ENCODE measurements at regions not wholly inside any gene's neighbourhood (a gene's known extent, or its start where the extent isn't known, plus 50 kb on each side); places are given as distances from the start of the nearest gene placed in this dataset.

- no peaks in the 10 kb centered on the region for H3K9me3 ChIP-seq
- H3K27ac ChIP-seq: no peak overlapping the region
- no peaks in the 10 kb centered on the region for H3K36me3 ChIP-seq
- H3K4me3 ChIP-seq: no peak overlapping the region
- WGBS: 97% methylated on average over 1 of the region's 1 CpG
- H3K4me1 ChIP-seq (replicated peaks): no peaks in the 10 kb centered on the region
- no peaks in the 10 kb centered on the region for H3K27me3 ChIP-seq (replicated peaks; ENCODE audit: insufficient read depth)
- DNase-seq (ENCODE audit: low spot score): no peak
- TF ChIP-seq, protein P1, sequence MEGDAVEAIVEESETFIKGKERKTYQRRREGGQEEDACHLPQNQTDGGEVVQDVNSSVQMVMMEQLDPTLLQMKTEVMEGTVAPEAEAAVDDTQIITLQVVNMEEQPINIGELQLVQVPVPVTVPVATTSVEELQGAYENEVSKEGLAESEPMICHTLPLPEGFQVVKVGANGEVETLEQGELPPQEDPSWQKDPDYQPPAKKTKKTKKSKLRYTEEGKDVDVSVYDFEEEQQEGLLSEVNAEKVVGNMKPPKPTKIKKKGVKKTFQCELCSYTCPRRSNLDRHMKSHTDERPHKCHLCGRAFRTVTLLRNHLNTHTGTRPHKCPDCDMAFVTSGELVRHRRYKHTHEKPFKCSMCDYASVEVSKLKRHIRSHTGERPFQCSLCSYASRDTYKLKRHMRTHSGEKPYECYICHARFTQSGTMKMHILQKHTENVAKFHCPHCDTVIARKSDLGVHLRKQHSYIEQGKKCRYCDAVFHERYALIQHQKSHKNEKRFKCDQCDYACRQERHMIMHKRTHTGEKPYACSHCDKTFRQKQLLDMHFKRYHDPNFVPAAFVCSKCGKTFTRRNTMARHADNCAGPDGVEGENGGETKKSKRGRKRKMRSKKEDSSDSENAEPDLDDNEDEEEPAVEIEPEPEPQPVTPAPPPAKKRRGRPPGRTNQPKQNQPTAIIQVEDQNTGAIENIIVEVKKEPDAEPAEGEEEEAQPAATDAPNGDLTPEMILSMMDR (IDR thresholded peaks at IDR 0.05): no peak
- TF ChIP-seq POLR2A (IDR thresholded peaks at IDR 0.05) (no peak), POLR2AphosphoS5 (IDR thresholded peaks at IDR 0.05) (no peak)
- intact Hi-C loops (cut with DNase I): no loop called here
Observed at GRCh38 chr12:91937009-91937408, 208.6 kb downstream of the BTG1 start.

- WGBS: 95% methylated on average over 2 of the region's 2 CpGs
- intact Hi-C loops (cut with DNase I): no loop called here
- TF ChIP-seq, protein P1 (IDR thresholded peaks at IDR 0.05): no peak
- TF ChIP-seq POLR2AphosphoS5 (IDR thresholded peaks at IDR 0.05) (no peak), POLR2A (IDR thresholded peaks at IDR 0.05) (no peak)
Observed at GRCh38 chr12:91935296-91935695, 210.3 kb downstream of the BTG1 start.

GRCh38 chr12:91931111-91931510, 214.5 kb downstream of the BTG1 start:
- peak; percentile 95 for DNase-seq (ENCODE audit: low spot score)
- peaks cover 8% of the 10 kb centered on the region for H3K4me1 ChIP-seq (replicated peaks)
- H3K27ac ChIP-seq: peak overlapping the region; percentile 16 to 44
- no peaks in the 10 kb centered on the region for H3K9me3 ChIP-seq
- no peaks in the 10 kb centered on the region for H3K27me3 ChIP-seq (replicated peaks; ENCODE audit: insufficient read depth)
- no peak overlapping the region for H3K4me3 ChIP-seq
- WGBS: 28% methylated on average over 2 of the region's 2 CpGs
- H3K36me3 ChIP-seq: no peaks in the 10 kb centered on the region
- TF ChIP-seq POLR2A (IDR thresholded peaks at IDR 0.05): no peak
- TF ChIP-seq, protein P1 (IDR thresholded peaks at IDR 0.05): no peak
- peak; percentile 94 for TF ChIP-seq POLR2AphosphoS5 (IDR thresholded peaks at IDR 0.05)
- intact Hi-C loops (cut with DNase I): no loop called here

More at GRCh38 chr12:91935296-91935695, 210.3 kb downstream of the BTG1 start:
- Histone ChIP-seq H3K27me3 (replicated peaks; ENCODE audit: insufficient read depth) (no peaks in the 10 kb centered on the region), H3K9me3 (no peaks in the 10 kb centered on the region), H3K4me3 (no peak overlapping the region), H3K27ac (no peak overlapping the region), H3K4me1 (replicated peaks) (peaks cover 4% of the 10 kb centered on the region), H3K36me3 (no peaks in the 10 kb centered on the region)
- no peak for DNase-seq (ENCODE audit: low spot score)

- H3K27me3 ChIP-seq (replicated peaks; ENCODE audit: insufficient read depth): no peaks in the 10 kb centered on the region
- intact Hi-C loops (cut with DNase I): no loop called here
- WGBS: 98% methylated on average over 2 of the region's 2 CpGs
Observed at GRCh38 chr12:91928501-91928900, 217.1 kb downstream of the BTG1 start.

GRCh38 chr12:91926848-91927247, 218.8 kb downstream of the BTG1 start:
- WGBS: 15% methylated on average over 1 of the region's 1 CpG
- Histone ChIP-seq H3K4me1 (replicated peaks) (peaks cover 8% of the 10 kb centered on the region), H3K4me3 (no peak overlapping the region), H3K36me3 (no peaks in the 10 kb centered on the region), H3K9me3 (no peaks in the 10 kb centered on the region), H3K27ac (no peak overlapping the region), H3K27me3 (replicated peaks; ENCODE audit: insufficient read depth) (no peaks in the 10 kb centered on the region)
- no peak for DNase-seq (ENCODE audit: low spot score)
- intact Hi-C loops (cut with DNase I): no loop called here
- TF ChIP-seq POLR2A (IDR thresholded peaks at IDR 0.05) (no peak), POLR2AphosphoS5 (IDR thresholded peaks at IDR 0.05) (peak; percentile 37)
- TF ChIP-seq, protein P1 (IDR thresholded peaks at IDR 0.05): no peak

More at GRCh38 chr12:91928501-91928900, 217.1 kb downstream of the BTG1 start:
- Histone ChIP-seq H3K4me1 (replicated peaks) (peaks cover 8% of the 10 kb centered on the region), H3K27ac (no peak overlapping the region), H3K36me3 (no peaks in the 10 kb centered on the region), H3K9me3 (no peaks in the 10 kb centered on the region), H3K4me3 (no peak overlapping the region)
- DNase-seq (ENCODE audit: low spot score): no peak
- TF ChIP-seq, protein P1 (IDR thresholded peaks at IDR 0.05): no peak
- TF ChIP-seq POLR2AphosphoS5 (IDR thresholded peaks at IDR 0.05) (no peak), POLR2A (IDR thresholded peaks at IDR 0.05) (no peak)
